Caki2 (cell line): ENCODE measurements at regions not wholly inside any gene's neighbourhood (a gene's known extent, or its start where the extent isn't known, plus 50 kb on each side); places are given as distances from the start of the nearest gene placed in this dataset.

Experiments
- DNase-seq: peaks from one replicate; pipeline ENCODE4 v3.0.0-alpha.2; 2015; ENCODE audit warnings: low read depth
- in situ Hi-C: cut with HindIII; loops from 2 replicates; pipeline ENCODE4 v1.10.0; 2016; ENCODE audit warnings: low sequenced_read_pairs, low pct_unique_long_range_greater_than_20kb, mixed read lengths

GRCh38 chr10:116792817-116793216 is 50.5 kb upstream of the HSPA12A start:
- in situ Hi-C loops = no loop called here
- no peak for DNase-seq

- DNase-seq = no peak
- in situ Hi-C loops = no loop called here
Observed at GRCh38 chr10:116796469-116796868, 52.8 kb upstream of the ENO4 start.

DNA sequence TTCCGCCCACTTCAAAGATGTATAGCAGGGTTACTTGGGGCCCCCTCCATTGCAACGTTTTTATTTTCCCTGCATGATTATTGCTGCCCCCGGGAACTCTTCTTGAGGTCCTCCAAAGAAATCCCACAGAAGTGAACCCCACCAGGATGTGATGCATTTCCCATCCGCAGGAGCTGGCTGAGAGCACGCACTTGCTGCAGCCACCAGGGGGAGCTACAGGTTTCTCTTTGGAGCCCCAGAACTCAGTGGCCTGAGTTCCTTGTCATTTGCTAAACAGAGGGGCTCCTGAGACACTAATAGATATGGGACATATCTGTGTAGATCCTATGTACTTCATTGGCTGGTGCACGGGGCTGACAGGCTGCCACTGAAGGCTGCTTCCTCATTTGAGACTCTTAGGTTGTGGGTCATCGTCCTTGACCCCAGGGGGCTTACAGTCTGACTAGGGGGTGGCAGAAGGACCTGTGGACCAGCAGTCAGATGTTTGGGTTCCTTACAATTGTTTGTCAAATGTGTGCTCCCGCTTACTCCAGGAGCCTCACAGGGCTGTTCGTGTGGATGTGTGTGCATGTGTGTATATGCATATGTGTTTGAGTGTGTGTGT is 52.3 kb upstream of the ENO4 start:
- in situ Hi-C loops = no loop called here
- DNase-seq = peak; percentile 35

GRCh38 chr10:116798859-116799258 is 50.4 kb upstream of the ENO4 start:
- in situ Hi-C loops = no loop called here
- DNase-seq = no peak
